H1 (cell line): ENCODE measurements at regions not wholly inside any gene's neighbourhood (a gene's known extent, or its start where the extent isn't known, plus 50 kb on each side); places are given as distances from the start of the nearest gene placed in this dataset.

ENCODE experiments used
- CTCF ChIA-PET: fragments of 300-600 bp; sonication (Branson Sonifier 250); formaldehyde crosslinking; loops from one replicate; lab custom pipeline; 2021; ENCODE audit not compliant: partially characterized antibody; lab: Charles Lee
- POLR2A ChIA-PET: fragments of 300-600 bp; sonication (Branson Sonifier 250); formaldehyde crosslinking; loops from one replicate; lab custom pipeline; 2021; ENCODE audit warnings: inconsistent platforms; ENCODE audit not compliant: partially characterized antibody; lab: Charles Lee
- DNase-seq, 2 experiments: peaks; one replicate each; pipeline versions ENCODE4 v3.0.0 to v3.0.0-alpha.2; 2010 to 2022; ENCODE audit warnings: low spot score in 2 of 2, low read depth in 1 of 2, mixed read lengths in 1 of 2
- FAIRE-seq: peaks from 2 replicates; lab custom pipeline; 2011; peaks lifted over from hg19 to GRCh38; lab: Jason Lieb, UNC
- H2AFZ ChIP-seq: 2 replicates; pipeline ENCODE4 v1.8.1; 2012; ENCODE audit warnings: low read length, inconsistent platforms
- H2AK5ac ChIP-seq: 2 replicates; pipeline ENCODE4 v1.6.1; 2013; ENCODE audit warnings: low read depth, low read length
- H2BK120ac ChIP-seq: replicated peaks from 2 replicates; pipeline ENCODE3; 2013; ENCODE audit warnings: low read depth, low read length, inconsistent platforms
- H2BK12ac ChIP-seq: 2 replicates; pipeline ENCODE4 v1.6.1; 2013; ENCODE audit warnings: low read depth, low read length
- H2BK15ac ChIP-seq: 2 replicates; pipeline ENCODE4 v1.6.1; 2013; ENCODE audit warnings: low read length
- H2BK20ac ChIP-seq: 2 replicates; pipeline ENCODE4 v1.6.1; 2013; ENCODE audit warnings: low read length
- H2BK5ac ChIP-seq: 2 replicates; pipeline ENCODE4 v1.6.1; 2013; ENCODE audit warnings: low read depth, low read length
- H3K14ac ChIP-seq: 2 replicates; pipeline ENCODE4 v1.6.1; 2013; ENCODE audit warnings: inconsistent platforms; ENCODE audit not compliant: insufficient read length
- H3K18ac ChIP-seq: 2 replicates; pipeline ENCODE4 v1.6.1; 2013; ENCODE audit warnings: low read length; ENCODE audit errors: extremely low read depth
- H3K23ac ChIP-seq: 2 replicates; pipeline ENCODE4 v1.6.1; 2013; ENCODE audit warnings: inconsistent platforms; ENCODE audit not compliant: insufficient read length
- H3K23me2 ChIP-seq: 2 replicates; pipeline ENCODE4 v1.6.1; 2013; ENCODE audit warnings: low read depth, low read length
- H3K27ac ChIP-seq: 2 replicates; pipeline ENCODE4 v1.6.1; 2011; ENCODE audit warnings: low read depth, low read length, inconsistent platforms
- H3K27me3 ChIP-seq, 4 experiments: replicated peaks in 1 of 4; 1 replicate in 1 of 4; 2 replicates in 3 of 4; pipeline versions ENCODE4 v1.6.1 to v1.8.1; 2011 to 2013; ENCODE audit warnings: low read length in 3 of 4, mild to moderate bottlenecking in 3 of 4, inconsistent platforms in 2 of 4, mixed read lengths in 2 of 4, moderate library complexity in 1 of 4; ENCODE audit not compliant: control insufficient read depth in 3 of 4, insufficient read depth in 3 of 4; ENCODE audit errors: extremely low read depth in 1 of 4
- H3K36me3 ChIP-seq, 4 experiments: 2 replicates each; pipeline versions ENCODE4 v1.6.1 to v1.8.1; 2011 to 2013; ENCODE audit warnings: mild to moderate bottlenecking in 4 of 4, low read length in 3 of 4, moderate library complexity in 2 of 4, control low read depth in 1 of 4, inconsistent platforms in 1 of 4; ENCODE audit not compliant: insufficient read depth in 4 of 4, control insufficient read depth in 2 of 4
- H3K4ac ChIP-seq: replicated peaks from 2 replicates; pipeline ENCODE3; 2013; ENCODE audit warnings: low read length, low read depth, mixed read lengths, inconsistent platforms; ENCODE audit not compliant: insufficient read length
- H3K4me1 ChIP-seq, 4 experiments: replicated peaks in 1 of 4; 1 replicate in 1 of 4; 2 replicates in 3 of 4; pipeline versions ENCODE4 v1.6.1 to v1.8.1; 2011 to 2013; ENCODE audit warnings: low read length in 3 of 4, inconsistent platforms in 2 of 4, mixed read lengths in 1 of 4; ENCODE audit not compliant: insufficient read depth in 4 of 4, control insufficient read depth in 3 of 4
- H3K4me2 ChIP-seq, 2 experiments: 2 replicates each; pipeline versions ENCODE4 v1.6.1 to v1.8.1; 2011 to 2013; ENCODE audit warnings: low read depth in 2 of 2, low read length in 2 of 2, control low read depth in 1 of 2, inconsistent platforms in 1 of 2, mild to moderate bottlenecking in 1 of 2; ENCODE audit not compliant: insufficient read depth in 1 of 2
- H3K4me3 ChIP-seq, 4 experiments: fragments of 200-600, 300-600 bp in 1 of 4; sonication (generic), shearing (Covaris generic), sonication (Bioruptor Twin) in 1 of 4; 2 replicates each; pipeline versions ENCODE4 v1.5.1 to v1.8.1; 2011 to 2016; ENCODE audit warnings: low read length in 4 of 4, low read depth in 3 of 4, control low read depth in 2 of 4, inconsistent platforms in 2 of 4, mild to moderate bottlenecking in 2 of 4, mixed read lengths in 1 of 4, moderate library complexity in 1 of 4; ENCODE audit not compliant: insufficient read depth in 2 of 4; ENCODE audit errors: extremely low read depth in 1 of 4
- H3K56ac ChIP-seq: replicated peaks from 2 replicates; pipeline ENCODE3; 2013; ENCODE audit warnings: low read depth, mild to moderate bottlenecking, mixed read lengths, low read length, inconsistent platforms; ENCODE audit not compliant: insufficient read length
- H3K79me1 ChIP-seq: 2 replicates; pipeline ENCODE4 v1.6.1; 2013; ENCODE audit warnings: low read depth, low read length, control low read depth
- H3K79me2 ChIP-seq, 2 experiments: 2 replicates each; pipeline versions ENCODE4 v1.6.1 to v1.8.1; 2012 to 2013; ENCODE audit warnings: low read length in 2 of 2, mild to moderate bottlenecking in 2 of 2, inconsistent platforms in 1 of 2; ENCODE audit not compliant: insufficient read depth in 2 of 2, control insufficient read depth in 1 of 2
- H3K9ac ChIP-seq, 4 experiments: replicated peaks in 1 of 4; 1 replicate in 1 of 4; 2 replicates in 3 of 4; pipeline versions ENCODE4 v1.6.1 to v1.8.1; 2011 to 2013; ENCODE audit warnings: low read depth in 3 of 4, low read length in 3 of 4, control low read depth in 2 of 4, mild to moderate bottlenecking in 2 of 4, moderate library complexity in 2 of 4, inconsistent platforms in 1 of 4; ENCODE audit errors: extremely low read depth in 1 of 4
- H3K9me3 ChIP-seq, 2 experiments: 2 replicates each; pipeline versions ENCODE4 v1.6.1 to v1.8.1; 2012 to 2013; ENCODE audit warnings: mild to moderate bottlenecking in 2 of 2, moderate library complexity in 2 of 2, control low read depth in 1 of 2, inconsistent platforms in 1 of 2, low read depth in 1 of 2, low read length in 1 of 2, mixed read lengths in 1 of 2; ENCODE audit not compliant: insufficient read depth in 2 of 2
- H4K20me1 ChIP-seq, 2 experiments: replicated peaks in 1 of 2; 2 replicates each; pipeline versions ENCODE3 to v1.8.1; 2011 to 2013; ENCODE audit warnings: inconsistent platforms in 2 of 2, low read length in 2 of 2, mild to moderate bottlenecking in 1 of 2; ENCODE audit not compliant: insufficient read depth in 2 of 2, control insufficient read depth in 1 of 2
- H4K5ac ChIP-seq: 2 replicates; pipeline ENCODE4 v1.6.1; 2013; ENCODE audit warnings: low read length, low read depth, mixed read lengths, inconsistent platforms; ENCODE audit not compliant: insufficient read length
- H4K8ac ChIP-seq: 2 replicates; pipeline ENCODE4 v1.8.0; 2013; ENCODE audit warnings: mild to moderate bottlenecking, moderate library complexity, low read length, inconsistent platforms; ENCODE audit not compliant: insufficient read depth; ENCODE audit errors: extremely low read depth
- H4K91ac ChIP-seq: replicated peaks from 2 replicates; pipeline ENCODE3; 2013; ENCODE audit warnings: low read length, mixed read lengths, inconsistent platforms; ENCODE audit not compliant: insufficient read length
- CBX8 ChIP-seq: fragments of 300-800, 300-1000 bp; sonication (generic); IDR thresholded peaks from 2 replicates; pipeline ENCODE4 v1.7.1; 2016; ENCODE audit warnings: low read depth, low read length, borderline replicate concordance
- EGR1 ChIP-seq: IDR thresholded peaks from 2 replicates; pipeline ENCODE4 v1.6.1; 2011; ENCODE audit warnings: low read depth, low read length, borderline replicate concordance
- JUND ChIP-seq: IDR thresholded peaks from 2 replicates; pipeline ENCODE4 v1.6.1; 2011; ENCODE audit warnings: mild to moderate bottlenecking, improper control_type of control experiment, low read length
- KDM4A ChIP-seq: IDR thresholded peaks from one replicate; pipeline ENCODE4 v1.7.1; 2012; ENCODE audit warnings: low read depth, mild to moderate bottlenecking, moderate library complexity, low read length, inconsistent platforms; ENCODE audit not compliant: severe bottlenecking
- MAFK ChIP-seq: IDR thresholded peaks from 2 replicates; pipeline ENCODE4 v1.6.1; 2012; ENCODE audit warnings: low read depth, mild to moderate bottlenecking, improper control_type of control experiment, low read length
- PHF8 ChIP-seq: fragments of 200-600 bp; sonication (generic); conservative IDR thresholded peaks from 2 replicates; pipeline ENCODE4 v1.7.1; 2012; ENCODE audit warnings: low read depth, mild to moderate bottlenecking, inconsistent platforms, low read length, moderate library complexity
- TBP ChIP-seq: IDR thresholded peaks from 2 replicates; pipeline ENCODE4 v1.6.1; 2011; ENCODE audit warnings: low read depth, low read length, improper control_type of control experiment
- TCF12 ChIP-seq: IDR thresholded peaks from 2 replicates; pipeline ENCODE4 v1.6.1; 2011; ENCODE audit warnings: low read depth, mild to moderate bottlenecking, low read length
- WGBS, 2 experiments: shearing (Covaris generic) in 1 of 2; methylation state at CpG; one replicate each; pipeline versions ENCODE4 v1.1.6 to v1.1.7; 2013 to 2015; ENCODE audit warnings: low lambda C conversion rate in 2 of 2, mixed read lengths in 2 of 2, inconsistent platforms in 1 of 2, low coverage in 1 of 2, missing lambda C conversion rate in 1 of 2; ENCODE audit not compliant: insufficient replicate concordance in 2 of 2, insufficient coverage in 1 of 2, insufficient read length in 1 of 2; ENCODE audit errors: extremely low coverage in 1 of 2, missing lambda C conversion rate in 1 of 2; 5-methylcytosine and 5-hydroxymethylcytosine counted together

DNA sequence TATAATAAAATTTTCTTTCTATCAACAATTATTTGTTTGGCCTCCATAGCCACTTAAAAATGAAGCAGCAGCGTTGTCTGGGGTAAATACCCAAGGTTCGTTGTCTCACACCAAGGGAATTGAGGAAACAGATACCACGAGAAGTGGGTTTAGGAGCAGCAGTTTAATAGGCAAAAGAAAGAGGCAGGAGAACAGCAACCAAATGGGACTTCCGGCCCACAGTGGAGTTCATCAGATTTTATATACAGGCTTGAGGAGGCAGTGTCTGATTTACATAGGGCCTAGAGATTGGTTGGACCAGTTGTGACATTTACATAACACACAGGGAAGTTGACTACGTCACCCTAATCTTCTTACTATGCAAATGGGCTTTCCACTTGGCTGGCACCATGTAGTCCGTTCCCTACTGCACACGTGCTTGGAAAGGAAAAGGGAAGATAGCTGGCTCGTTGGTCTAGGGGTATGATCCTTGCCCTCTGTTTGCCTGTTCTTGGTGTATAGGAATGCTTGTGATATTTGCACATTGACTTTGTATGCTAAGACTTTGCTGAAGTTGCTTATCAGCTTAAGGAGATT is 61.5 kb upstream of the SETMAR start:
- H3K18ac ChIP-seq, result no peak overlapping the region
- DNase-seq (no peak), FAIRE-seq (no peak)
- no peak overlapping the region for H3K4me2 ChIP-seq
- no peak overlapping the region for H3K14ac ChIP-seq
- H4K20me1 ChIP-seq, result no peaks in the 10 kb centered on the region
- WGBS, 2 experiments, result 91% methylated on average over 8 of the region's 8 CpGs; no CpG with 5 or more reads in 1 of the 2 experiments
- POLR2A ChIA-PET, result no interaction called here
- no peak overlapping the region for H2BK20ac ChIP-seq
- H4K91ac ChIP-seq, result no peak overlapping the region
- no peak overlapping the region for H2AK5ac ChIP-seq
- H3K4me3 ChIP-seq, result no peak overlapping the region
- H3K4me1 ChIP-seq, result peaks cover 0 to 3% (median 0%) of the 10 kb centered on the region in 4 experiments; a peak in 2 of 7 replicates
- TF ChIP-seq TCF12 (no peak), KDM4A (no peak), EGR1 (no peak), CBX8 (no peak), TBP (no peak), JUND (no peak), PHF8 (no peak), MAFK (no peak)
- no peak overlapping the region for H2BK12ac ChIP-seq
- H2BK15ac ChIP-seq, result no peak overlapping the region
- H3K23ac ChIP-seq, result no peak overlapping the region
- no peak overlapping the region for H3K56ac ChIP-seq
- no peaks in the 10 kb centered on the region for H3K9me3 ChIP-seq
- no peaks in the 10 kb centered on the region for H3K23me2 ChIP-seq
- H4K5ac ChIP-seq, result no peak overlapping the region
- CTCF ChIA-PET, result interaction anchor here (1.1 to 1.4 kb wide), 2 partner anchors 19 to 30 kb away, joined by 3 read pairs; no protein-coding TSS in a partner anchor
- H3K27me3 ChIP-seq, result no peaks in the 10 kb centered on the region
- H2BK5ac ChIP-seq, result no peak overlapping the region
- no peaks in the 10 kb centered on the region for H3K79me1 ChIP-seq
- H3K36me3 ChIP-seq, result no peaks in the 10 kb centered on the region
- no peak overlapping the region for H2AFZ ChIP-seq
- no peak overlapping the region for H3K27ac ChIP-seq
- H3K79me2 ChIP-seq, result no peaks in the 10 kb centered on the region
- H3K4ac ChIP-seq, result no peak overlapping the region
- H3K9ac ChIP-seq, result no peak overlapping the region
- no peak overlapping the region for H2BK120ac ChIP-seq
- H4K8ac ChIP-seq, result no peak overlapping the region; the same call in 1 of the 2 replicates
